ENCODE measurements at regions not wholly inside any gene's neighbourhood (a gene's known extent, or its start where the extent isn't known, plus 50 kb on each side); places are given as distances from the start of the nearest gene placed in this dataset.

DNA sequence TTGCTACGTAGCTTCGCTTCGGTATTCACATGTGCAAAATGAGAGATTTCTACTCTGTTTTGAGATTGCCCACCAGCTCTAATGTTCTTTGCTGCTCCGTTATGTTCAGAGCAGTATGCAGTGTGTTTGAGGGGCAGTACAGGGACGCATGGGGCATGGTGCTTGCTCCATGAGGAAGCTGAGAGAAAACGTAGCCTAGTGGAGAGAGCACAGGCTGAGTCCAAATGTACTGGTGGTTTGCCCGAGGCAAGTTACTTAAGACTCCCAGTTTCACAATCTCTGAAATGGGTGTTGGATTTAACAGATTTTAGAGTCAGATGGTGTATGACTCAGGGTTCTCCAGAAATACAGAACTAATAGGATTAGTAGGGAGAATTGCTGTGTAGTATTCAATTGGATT lies 310.5 kb downstream of the ETNK1 start:
- Histone ChIP-seq H3K36me3 (ENCODE audit: control insufficient read depth, insufficient read depth, low read length) (no peaks in the 10 kb centered on the region), H3K27me3 (ENCODE audit: control insufficient read depth, insufficient read depth, low read length) (no peaks in the 10 kb centered on the region), H3K27ac (ENCODE audit: low read length) (no peak overlapping the region), H3K9me3 (ENCODE audit: control insufficient read depth, insufficient read depth, low read length) (no peaks in the 10 kb centered on the region), H3K4me1 (ENCODE audit: control insufficient read depth, insufficient read depth, low read length) (no peaks in the 10 kb centered on the region), H3K4me3 (ENCODE audit: low read length) (no peak overlapping the region)
- peaks cover 3 to 4% of the 10 kb centered on the region in 2 donors for H3K9me3 Mint-ChIP-seq
- H3K36me3 Mint-ChIP-seq = no peaks in the 10 kb centered on the region
- no peak for DNase-seq
- TF ChIP-seq, protein P1, sequence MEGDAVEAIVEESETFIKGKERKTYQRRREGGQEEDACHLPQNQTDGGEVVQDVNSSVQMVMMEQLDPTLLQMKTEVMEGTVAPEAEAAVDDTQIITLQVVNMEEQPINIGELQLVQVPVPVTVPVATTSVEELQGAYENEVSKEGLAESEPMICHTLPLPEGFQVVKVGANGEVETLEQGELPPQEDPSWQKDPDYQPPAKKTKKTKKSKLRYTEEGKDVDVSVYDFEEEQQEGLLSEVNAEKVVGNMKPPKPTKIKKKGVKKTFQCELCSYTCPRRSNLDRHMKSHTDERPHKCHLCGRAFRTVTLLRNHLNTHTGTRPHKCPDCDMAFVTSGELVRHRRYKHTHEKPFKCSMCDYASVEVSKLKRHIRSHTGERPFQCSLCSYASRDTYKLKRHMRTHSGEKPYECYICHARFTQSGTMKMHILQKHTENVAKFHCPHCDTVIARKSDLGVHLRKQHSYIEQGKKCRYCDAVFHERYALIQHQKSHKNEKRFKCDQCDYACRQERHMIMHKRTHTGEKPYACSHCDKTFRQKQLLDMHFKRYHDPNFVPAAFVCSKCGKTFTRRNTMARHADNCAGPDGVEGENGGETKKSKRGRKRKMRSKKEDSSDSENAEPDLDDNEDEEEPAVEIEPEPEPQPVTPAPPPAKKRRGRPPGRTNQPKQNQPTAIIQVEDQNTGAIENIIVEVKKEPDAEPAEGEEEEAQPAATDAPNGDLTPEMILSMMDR (IDR thresholded peaks at IDR 0.05) = no peak
- no peak overlapping the region for H3K4me3 Mint-ChIP-seq
- no peak overlapping the region for H3K27ac Mint-ChIP-seq
- 89% methylated on average over 7 of the region's 7 CpGs for WGBS (ENCODE audit: insufficient coverage)
- no peaks in the 10 kb centered on the region for H3K4me1 Mint-ChIP-seq
- intact Hi-C loops (cut with micrococcal nuclease) = no loop called here
- ATAC-seq = no peak
- H3K27me3 Mint-ChIP-seq (ENCODE audit: low read depth in 2 of 2) = no peaks in the 10 kb centered on the region

DNA sequence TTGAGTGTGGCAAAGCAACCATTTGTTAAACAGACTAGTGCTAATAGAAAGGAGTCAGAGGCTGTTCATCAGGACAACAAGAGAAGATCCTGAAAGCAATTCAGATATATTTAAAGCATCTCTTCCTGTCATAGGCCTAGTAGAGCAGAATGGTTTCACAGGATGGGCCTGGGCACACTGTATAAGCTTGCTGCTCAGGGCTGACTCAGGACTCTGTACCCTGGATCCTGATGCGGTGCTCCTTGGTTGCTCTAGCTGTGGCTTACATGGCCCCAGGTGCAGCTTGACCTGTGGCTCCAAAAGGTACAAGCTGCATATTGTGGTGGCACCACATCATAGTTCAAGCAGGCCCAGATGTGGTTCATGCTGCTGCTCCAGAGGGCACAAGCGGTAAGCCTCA lies 313.4 kb downstream of the ETNK1 start:
- no peaks in the 10 kb centered on the region for H3K4me1 ChIP-seq (ENCODE audit: control insufficient read depth, insufficient read depth, low read length)
- H3K27ac Mint-ChIP-seq = no peak overlapping the region
- no peaks in the 10 kb centered on the region for H3K4me1 Mint-ChIP-seq
- peaks cover 3% of the 10 kb centered on the region for H3K9me3 ChIP-seq (ENCODE audit: control insufficient read depth, insufficient read depth, low read length)
- intact Hi-C loops (cut with micrococcal nuclease) = no loop called here
- ATAC-seq (no peak), DNase-seq (no peak)
- WGBS (ENCODE audit: insufficient coverage) = 100% methylated on average over 2 of the region's 2 CpGs
- no peaks in the 10 kb centered on the region for H3K27me3 ChIP-seq (ENCODE audit: control insufficient read depth, insufficient read depth, low read length)
- H3K4me3 ChIP-seq (ENCODE audit: low read length) = no peak overlapping the region
- no peaks in the 10 kb centered on the region for H3K36me3 ChIP-seq (ENCODE audit: control insufficient read depth, insufficient read depth, low read length)
- H3K36me3 Mint-ChIP-seq = no peaks in the 10 kb centered on the region
- no peak overlapping the region for H3K4me3 Mint-ChIP-seq
- H3K27ac ChIP-seq (ENCODE audit: low read length) = no peak overlapping the region
- no peaks in the 10 kb centered on the region for H3K27me3 Mint-ChIP-seq (ENCODE audit: low read depth in 2 of 2)
- TF ChIP-seq, protein P1 (IDR thresholded peaks at IDR 0.05) = no peak
- H3K9me3 Mint-ChIP-seq = peaks cover 7 to 9% of the 10 kb centered on the region in 2 donors

GRCh38 chr12:22951206-22951605 lies 326.2 kb downstream of the ETNK1 start:
- ATAC-seq (no peak), DNase-seq (no peak)
- no peaks in the 10 kb centered on the region for H3K4me1 ChIP-seq (ENCODE audit: control insufficient read depth, insufficient read depth, low read length)
- no peak overlapping the region for H3K4me3 Mint-ChIP-seq
- H3K27me3 ChIP-seq (ENCODE audit: control insufficient read depth, insufficient read depth, low read length) = no peaks in the 10 kb centered on the region
- no peaks in the 10 kb centered on the region for H3K27me3 Mint-ChIP-seq (ENCODE audit: low read depth in 2 of 2)
- no peak overlapping the region for H3K4me3 ChIP-seq (ENCODE audit: low read length)
- H3K36me3 ChIP-seq (ENCODE audit: control insufficient read depth, insufficient read depth, low read length) = no peaks in the 10 kb centered on the region
- WGBS (ENCODE audit: insufficient coverage) = 94% methylated on average over 2 of the region's 5 CpGs
- no peak overlapping the region for H3K27ac Mint-ChIP-seq
- intact Hi-C loops (cut with micrococcal nuclease) = no loop called here
- H3K9me3 Mint-ChIP-seq = peaks cover 2 to 3% of the 10 kb centered on the region in 2 donors
- no peak overlapping the region for H3K27ac ChIP-seq (ENCODE audit: low read length)
- peaks cover 5% of the 10 kb centered on the region for H3K36me3 Mint-ChIP-seq
- no peaks in the 10 kb centered on the region for H3K4me1 Mint-ChIP-seq
- TF ChIP-seq, protein P1 (IDR thresholded peaks at IDR 0.05) = no peak
- H3K9me3 ChIP-seq (ENCODE audit: control insufficient read depth, insufficient read depth, low read length) = peaks cover 12% of the 10 kb centered on the region

GRCh38 chr12:22956690-22957089 lies 331.7 kb downstream of the ETNK1 start:
- peaks cover 5% of the 10 kb centered on the region for H3K36me3 Mint-ChIP-seq
- Histone ChIP-seq H3K9me3 (ENCODE audit: control insufficient read depth, insufficient read depth, low read length) (peaks cover 12% of the 10 kb centered on the region), H3K4me1 (ENCODE audit: control insufficient read depth, insufficient read depth, low read length) (no peaks in the 10 kb centered on the region), H3K27me3 (ENCODE audit: control insufficient read depth, insufficient read depth, low read length) (no peaks in the 10 kb centered on the region), H3K36me3 (ENCODE audit: control insufficient read depth, insufficient read depth, low read length) (no peaks in the 10 kb centered on the region), H3K4me3 (ENCODE audit: low read length) (no peak overlapping the region), H3K27ac (ENCODE audit: low read length) (no peak overlapping the region)
- intact Hi-C loops (cut with micrococcal nuclease) = no loop called here
- H3K4me3 Mint-ChIP-seq = no peak overlapping the region
- WGBS (ENCODE audit: insufficient coverage) = 65% methylated on average over 2 of the region's 2 CpGs
- H3K9me3 Mint-ChIP-seq = peaks cover 3 to 5% of the 10 kb centered on the region in 2 donors
- no peak overlapping the region for H3K27ac Mint-ChIP-seq
- no peak for DNase-seq
- TF ChIP-seq, protein P1 (IDR thresholded peaks at IDR 0.05) = no peak
- no peaks in the 10 kb centered on the region for H3K4me1 Mint-ChIP-seq
- H3K27me3 Mint-ChIP-seq (ENCODE audit: low read depth in 2 of 2) = no peaks in the 10 kb centered on the region
- ATAC-seq = no peak
